GM19452 (cell line): ENCODE measurements at regions not wholly inside any gene's neighbourhood (a gene's known extent, or its start where the extent isn't known, plus 50 kb on each side); places are given as distances from the start of the nearest gene placed in this dataset.
"Not testable (repeated sequence)": the region's sequence is repeated elsewhere in the genome, so short reads cannot be mapped to it uniquely, and the experiment has no call there.

Experiments
- ATAC-seq: cut with Tn5 transposase; IDR thresholded peaks from one replicate; pipeline ENCODE4 v1.9.1; 2021; ENCODE audit not compliant: unreplicated experiment

DNA sequence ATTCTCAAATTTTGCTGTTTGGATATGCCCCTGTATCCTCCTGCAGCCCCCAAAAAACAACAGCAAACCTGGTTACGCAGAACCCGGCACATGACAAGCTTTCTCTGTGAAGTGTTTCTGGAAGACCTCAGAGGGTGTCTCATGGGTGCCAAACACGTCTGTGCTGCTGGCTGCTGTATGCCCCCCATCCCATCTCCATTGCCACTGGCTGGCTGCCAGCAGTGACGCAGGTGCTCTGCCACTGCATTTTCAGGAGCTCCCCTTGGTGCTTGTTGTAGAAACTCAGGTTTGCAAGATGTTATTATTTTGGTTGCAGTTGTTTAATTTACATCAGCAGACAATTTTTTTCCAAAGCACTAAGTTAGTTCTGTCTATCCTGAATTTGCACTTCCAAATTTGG, 166.4 kb upstream of the FANCL start:
- no peak for ATAC-seq

GRCh38 chr2:58405341-58405740, 164.2 kb upstream of the FANCL start:
- no peak for ATAC-seq

DNA sequence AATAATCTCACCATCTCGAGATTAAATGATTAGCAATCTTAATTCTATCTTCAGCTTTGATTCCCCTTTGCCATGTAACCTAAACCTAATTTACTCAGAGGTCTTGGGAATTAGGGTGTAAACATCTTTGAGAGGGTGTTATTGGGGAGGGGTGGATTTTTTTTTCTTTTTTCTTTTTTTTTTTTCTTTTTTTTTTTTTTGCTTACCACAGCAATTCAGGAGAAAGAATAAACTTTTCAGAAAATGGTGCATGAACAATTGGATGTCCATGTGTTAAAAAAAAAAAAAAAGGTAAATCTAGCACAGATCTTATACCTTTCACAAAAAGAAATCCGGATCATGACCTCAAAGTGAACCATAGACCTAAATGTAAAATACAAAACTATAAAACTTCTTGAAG, 160.8 kb upstream of the FANCL start:
- ATAC-seq: no peak

DNA sequence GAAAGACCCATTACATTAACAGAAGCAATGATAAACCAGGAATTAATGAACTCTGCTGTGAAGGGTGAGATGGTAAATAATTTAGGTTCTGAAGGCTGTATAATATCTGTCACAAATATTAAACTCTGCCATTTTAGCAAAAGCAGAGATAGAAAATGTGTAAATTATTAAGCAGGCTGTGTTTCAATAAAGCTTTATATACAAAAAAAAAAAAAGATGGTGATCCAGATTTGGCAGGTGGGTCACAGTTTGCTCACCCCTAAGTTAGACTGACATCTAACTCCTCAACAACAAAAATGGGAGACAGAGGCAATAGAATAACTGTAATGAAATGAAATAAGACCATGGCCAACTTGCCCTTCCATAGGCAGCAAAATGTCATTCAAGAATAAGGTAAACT, 157.3 kb upstream of the FANCL start:
- no peak for ATAC-seq

GRCh38 chr2:58387701-58388100, 146.6 kb upstream of the FANCL start:
- no peak for ATAC-seq

GRCh38 chr2:58386904-58387303, 145.8 kb upstream of the FANCL start:
- not testable (repeated sequence) for ATAC-seq

GRCh38 chr2:58378152-58378551, 137.0 kb upstream of the FANCL start:
- ATAC-seq: no peak

DNA sequence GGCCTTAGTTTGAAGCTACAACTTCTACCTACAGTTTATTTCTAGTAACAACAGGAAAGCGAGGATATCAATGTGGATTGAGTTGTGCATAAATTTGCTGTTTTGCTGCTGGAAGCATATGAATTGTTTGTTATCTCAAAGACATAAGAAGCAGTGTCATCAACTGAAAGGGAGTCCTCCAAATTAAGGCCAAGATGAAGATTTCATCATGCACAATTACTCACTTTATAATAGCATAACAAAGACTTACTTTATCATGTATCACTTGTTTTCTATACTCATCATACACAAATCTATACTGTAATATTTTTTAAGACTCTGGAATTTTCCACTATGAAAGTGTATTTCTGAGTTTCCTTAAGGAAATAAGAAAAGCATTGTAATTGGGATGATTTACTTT, 136.1 kb upstream of the FANCL start:
- no peak for ATAC-seq

DNA sequence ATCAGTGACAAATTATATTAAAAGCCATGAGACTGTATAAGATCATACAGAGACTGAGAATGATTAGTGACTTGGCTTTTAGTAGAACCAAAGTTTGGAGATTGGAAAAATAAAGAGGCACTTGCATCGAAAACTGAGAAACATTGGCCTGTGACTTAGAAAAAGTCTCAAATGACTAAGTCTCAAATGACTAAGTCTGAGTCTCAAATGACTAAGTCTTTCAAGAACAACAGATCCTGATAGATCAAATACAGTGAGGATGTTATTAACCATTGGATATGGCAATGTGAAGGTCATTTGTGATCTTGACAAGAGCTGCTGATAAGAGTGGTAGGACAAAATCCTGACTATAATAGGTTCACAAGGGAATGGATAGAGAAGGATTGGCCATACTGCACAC, 135.5 kb upstream of the FANCL start:
- no peak for ATAC-seq

GRCh38 chr2:58369594-58369993, 128.5 kb upstream of the FANCL start:
- ATAC-seq: no peak

DNA sequence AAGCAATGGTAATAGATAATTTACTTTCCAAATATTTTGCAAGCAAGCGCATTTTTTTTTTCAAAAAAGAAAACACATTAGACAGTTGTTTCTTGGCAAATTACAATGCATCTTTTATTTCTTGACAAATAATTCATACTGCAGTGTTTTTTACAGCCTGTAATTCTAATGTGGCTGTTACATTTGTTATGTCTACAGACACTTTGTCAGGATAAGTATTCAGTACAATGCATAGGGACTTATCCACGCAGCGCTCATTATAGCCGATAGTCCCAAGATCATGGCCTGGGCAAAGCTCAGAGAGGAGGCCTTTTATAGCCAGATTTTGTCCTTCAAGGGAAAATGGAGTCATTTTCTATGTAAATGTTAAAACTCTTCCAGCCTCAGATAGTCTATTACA, 123.0 kb upstream of the FANCL start:
- ATAC-seq: no peak

DNA sequence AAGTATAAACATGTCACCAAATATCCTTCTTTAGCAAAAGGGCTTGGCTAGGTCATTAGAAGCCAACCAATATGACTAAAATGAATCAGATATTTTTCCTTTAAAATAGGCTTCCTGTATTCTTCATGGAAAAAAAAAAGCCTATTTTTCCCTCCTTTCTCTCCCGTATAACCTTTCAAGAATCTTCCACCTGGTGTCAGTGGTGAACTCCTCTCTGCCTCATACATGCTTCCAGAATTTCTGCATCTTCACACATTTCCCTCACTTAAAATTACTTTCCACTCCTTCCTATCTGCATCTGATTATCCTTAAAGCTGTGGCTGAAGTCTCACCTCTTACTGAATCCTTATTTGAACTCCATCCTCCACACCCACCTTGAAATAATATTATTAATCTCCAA, 116.9 kb upstream of the FANCL start:
- ATAC-seq: no peak

- ATAC-seq: no peak
Measured at GRCh38 chr2:58357521-58357920, 116.4 kb upstream of the FANCL start.

GRCh38 chr2:58354230-58354629, 113.1 kb upstream of the FANCL start:
- no peak for ATAC-seq

- ATAC-seq: peak; percentile 73
Measured at GRCh38 chr2:58350484-58350883, 109.4 kb upstream of the FANCL start.

DNA sequence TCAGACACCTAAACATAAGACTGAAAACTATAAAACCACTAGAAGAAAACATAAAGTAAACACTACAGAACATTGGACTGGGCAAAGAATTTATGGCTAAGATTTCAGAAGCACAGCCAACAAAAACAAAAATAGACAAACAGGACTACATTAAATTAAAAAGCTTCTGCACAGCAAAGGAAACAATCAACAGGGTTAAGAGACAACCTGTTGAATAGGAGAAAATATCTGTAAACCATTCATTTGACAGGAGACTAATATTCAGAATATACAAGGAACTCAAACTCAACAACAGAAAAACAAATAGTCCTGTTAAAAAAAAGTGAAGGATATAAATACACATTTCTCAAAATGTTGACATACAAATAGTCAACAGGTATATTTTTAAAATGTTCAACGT, 106.7 kb upstream of the FANCL start:
- ATAC-seq: no peak

DNA sequence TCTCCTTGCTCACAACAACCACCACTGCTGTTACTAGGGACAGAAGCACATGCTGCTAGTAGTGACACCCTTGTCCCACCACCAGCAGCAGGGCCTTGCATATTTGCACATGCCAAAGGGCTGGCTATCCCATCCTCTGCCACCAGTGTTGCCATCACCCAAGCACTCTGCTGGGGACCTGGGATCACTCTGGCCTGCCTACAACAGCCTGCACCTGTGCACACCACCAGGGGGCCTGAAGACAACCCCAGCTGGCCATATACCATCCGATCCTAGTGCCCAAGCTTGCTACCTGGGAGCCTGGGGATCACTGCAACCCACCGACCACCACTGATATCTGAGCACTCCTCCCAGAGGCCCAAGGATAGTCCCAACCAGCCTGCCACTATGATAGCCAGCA, 99.9 kb upstream of the FANCL start:
- no peak for ATAC-seq

GRCh38 chr2:58339548-58340243, 98.6 kb upstream of the FANCL start:
- no peak for ATAC-seq

DNA sequence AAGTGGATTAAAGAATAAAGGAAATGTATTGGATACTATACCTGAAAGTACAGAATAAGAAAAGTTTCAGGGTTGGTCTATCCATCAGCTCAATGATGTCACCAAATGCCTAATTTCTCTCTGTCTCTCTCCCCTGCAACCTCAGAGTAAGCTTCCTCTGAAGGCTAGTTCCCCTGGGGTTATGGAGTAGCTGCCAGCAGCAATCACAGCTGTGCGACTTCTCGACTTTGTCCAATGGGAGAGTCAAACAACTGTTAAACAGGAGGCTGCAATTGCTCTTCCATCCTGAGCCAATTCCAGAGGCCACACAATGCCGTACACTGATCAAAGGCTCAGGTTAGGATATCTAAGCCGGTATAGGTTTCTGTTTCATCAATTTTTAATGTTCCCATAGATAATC, 95.3 kb upstream of the FANCL start:
- no peak for ATAC-seq

DNA sequence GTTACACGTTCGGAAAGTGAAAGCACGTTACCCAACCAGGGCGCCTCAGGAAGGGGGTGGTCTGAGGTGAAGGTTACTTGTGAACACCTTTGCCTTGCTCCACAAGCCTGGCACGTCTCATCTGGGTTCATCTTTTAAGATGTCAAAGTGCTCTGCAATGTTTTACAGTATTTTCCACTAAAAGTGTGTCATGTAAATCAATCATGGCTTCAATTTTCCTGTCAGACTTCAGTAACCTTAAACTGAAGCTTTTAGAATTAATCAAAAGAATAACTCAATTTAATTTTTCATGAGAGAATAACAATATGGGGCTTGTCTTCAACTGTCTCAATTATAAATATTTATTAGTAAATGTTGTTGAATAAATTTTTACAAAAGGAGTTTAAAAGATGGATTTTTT, 93.3 kb upstream of the FANCL start:
- no peak for ATAC-seq

DNA sequence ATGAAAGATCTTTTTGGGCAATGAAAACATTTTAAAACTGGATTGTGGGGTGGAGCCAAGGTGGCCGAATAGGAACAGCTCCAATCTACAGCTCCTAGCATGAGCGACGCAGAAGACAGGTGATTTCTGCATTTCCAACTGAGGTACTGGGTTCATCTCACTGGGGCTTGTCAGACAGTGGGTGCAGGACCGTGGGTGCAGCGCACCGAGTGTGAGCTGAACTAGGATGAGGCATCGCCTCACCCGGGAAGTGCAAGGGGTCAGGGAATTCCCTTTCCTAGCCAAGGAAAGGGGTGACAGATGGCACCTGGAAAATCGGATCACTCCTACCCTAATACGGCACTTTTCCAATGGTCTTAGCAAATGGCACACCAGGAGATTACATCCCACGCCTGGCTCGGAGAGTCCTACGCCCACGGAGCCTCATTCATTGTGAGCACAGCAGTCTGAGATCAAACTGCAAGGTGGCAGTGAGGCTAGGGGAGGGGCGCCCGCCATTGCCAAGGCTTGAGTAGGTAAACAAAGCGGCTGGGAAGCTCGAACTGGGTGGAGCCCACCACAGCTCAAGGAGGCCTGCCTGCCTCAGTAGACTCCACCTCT, 84.3 kb upstream of the FANCL start:
- ATAC-seq: not testable (repeated sequence)

GRCh38 chr2:58319481-58319880, 78.4 kb upstream of the FANCL start:
- no peak for ATAC-seq

DNA sequence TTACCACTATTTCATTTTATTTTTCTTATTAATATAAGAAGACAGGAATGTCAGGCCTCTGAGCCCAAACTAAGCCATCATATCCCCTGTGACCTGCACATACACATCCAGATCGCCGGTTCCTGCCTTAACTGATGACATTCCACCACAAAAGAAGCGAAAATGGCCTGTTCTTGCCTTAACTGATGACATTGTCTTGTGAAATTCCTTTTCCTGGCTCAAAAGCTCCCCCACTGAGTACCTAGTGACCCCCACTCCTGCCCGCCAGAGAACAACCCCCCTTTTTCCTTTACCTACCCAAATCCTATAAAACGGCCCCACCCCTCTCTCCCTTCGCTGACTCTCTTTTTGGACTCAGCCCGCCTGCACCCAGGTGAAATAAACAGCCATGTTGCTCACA, 77.8 kb upstream of the FANCL start:
- ATAC-seq: not testable (repeated sequence)
